Activated naive CD8-positive, alpha-beta T cell (primary cell): ENCODE measurements at regions not wholly inside any gene's neighbourhood (a gene's known extent, or its start where the extent isn't known, plus 50 kb on each side); places are given as distances from the start of the nearest gene placed in this dataset.

Experiments used
- H3K27ac Mint-ChIP-seq: one replicate; pipeline ENCODE4 v1.8.0; 2021; ENCODE audit warnings: mixed read lengths
- H3K27me3 Mint-ChIP-seq: one replicate; pipeline ENCODE4 v1.8.0; 2021; ENCODE audit warnings: mixed read lengths
- H3K36me3 Mint-ChIP-seq: one replicate; pipeline ENCODE4 v1.8.0; 2021; ENCODE audit warnings: mixed read lengths
- H3K4me1 Mint-ChIP-seq: one replicate; pipeline ENCODE4 v1.8.0; 2021; ENCODE audit warnings: low read depth, mixed read lengths
- H3K4me3 Mint-ChIP-seq: one replicate; pipeline ENCODE4 v1.8.0; 2021; ENCODE audit warnings: mild to moderate bottlenecking, mixed read lengths
- H3K9me3 Mint-ChIP-seq: one replicate; pipeline ENCODE4 v1.8.0; 2021; ENCODE audit warnings: low read depth, mixed read lengths

DNA sequence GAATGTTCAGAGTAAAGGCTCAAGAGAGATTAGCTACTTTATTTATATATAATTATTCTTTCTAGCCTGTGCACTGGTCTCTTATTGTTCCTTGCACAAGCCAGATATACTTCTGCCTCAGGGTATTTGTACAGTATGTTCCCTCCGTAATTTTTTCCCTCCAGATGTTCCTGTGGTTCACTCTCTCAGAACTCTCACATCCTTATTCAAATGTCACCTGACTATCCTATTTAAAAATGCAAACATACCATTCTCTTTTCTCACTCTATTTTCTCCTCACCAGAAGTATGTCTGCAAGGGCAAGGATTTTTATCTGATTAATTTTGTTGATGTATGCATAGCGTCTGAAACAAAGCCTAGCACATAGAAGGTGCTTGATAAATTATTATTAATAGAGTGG lies 64.0 kb upstream of the CERS6 start:
- no peaks in the 10 kb centered on the region for H3K4me1 Mint-ChIP-seq
- no peaks in the 10 kb centered on the region for H3K27me3 Mint-ChIP-seq
- H3K9me3 Mint-ChIP-seq: peaks cover 3% of the 10 kb centered on the region
- H3K27ac Mint-ChIP-seq: no peak overlapping the region
- H3K36me3 Mint-ChIP-seq: no peaks in the 10 kb centered on the region
- H3K4me3 Mint-ChIP-seq: no peak overlapping the region

DNA sequence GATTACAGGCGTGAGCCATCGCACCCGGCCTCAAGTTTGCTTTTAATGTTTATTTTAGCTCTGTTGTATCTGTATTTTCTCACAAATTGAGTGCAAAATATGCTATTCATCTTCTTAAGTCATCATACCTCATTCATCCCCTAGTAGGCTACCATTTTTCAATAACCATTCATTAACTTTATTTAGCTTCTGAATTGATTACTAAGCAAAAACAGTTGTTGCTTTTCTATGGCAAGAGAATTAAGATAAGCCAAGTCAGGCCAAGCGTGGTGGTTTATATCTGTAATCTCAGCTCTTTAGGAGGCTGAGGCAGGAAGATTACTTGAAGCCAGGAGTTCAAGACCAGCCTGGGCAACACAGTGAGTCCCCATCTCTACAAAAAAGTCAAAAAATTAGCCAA lies 63.3 kb upstream of the CERS6 start:
- H3K4me3 Mint-ChIP-seq: no peak overlapping the region
- H3K4me1 Mint-ChIP-seq: no peaks in the 10 kb centered on the region
- no peaks in the 10 kb centered on the region for H3K36me3 Mint-ChIP-seq
- H3K9me3 Mint-ChIP-seq: no peaks in the 10 kb centered on the region
- no peak overlapping the region for H3K27ac Mint-ChIP-seq
- no peaks in the 10 kb centered on the region for H3K27me3 Mint-ChIP-seq

DNA sequence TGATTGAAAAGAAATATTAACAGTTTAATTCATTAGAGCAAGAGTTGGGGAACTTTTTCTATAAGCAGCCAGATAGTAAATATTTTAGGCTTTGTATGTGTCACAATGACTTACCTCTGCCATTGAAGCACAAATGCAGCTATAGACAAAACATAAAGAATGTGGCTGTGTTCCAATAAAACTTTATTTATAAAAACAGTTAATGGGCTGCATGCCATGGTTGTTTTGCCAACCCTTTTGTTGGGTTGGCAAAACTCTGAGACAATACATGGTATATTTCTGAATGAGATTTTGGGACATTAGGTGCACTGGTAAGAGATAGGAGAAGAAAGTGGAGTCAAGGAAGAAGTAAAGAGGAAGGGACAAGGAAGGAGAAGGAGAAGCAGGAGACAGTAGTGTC lies 61.8 kb upstream of the CERS6 start:
- Mint-ChIP-seq H3K36me3 (no peaks in the 10 kb centered on the region), H3K4me3 (no peak overlapping the region), H3K9me3 (no peaks in the 10 kb centered on the region), H3K27ac (no peak overlapping the region), H3K4me1 (no peaks in the 10 kb centered on the region), H3K27me3 (no peaks in the 10 kb centered on the region)

DNA sequence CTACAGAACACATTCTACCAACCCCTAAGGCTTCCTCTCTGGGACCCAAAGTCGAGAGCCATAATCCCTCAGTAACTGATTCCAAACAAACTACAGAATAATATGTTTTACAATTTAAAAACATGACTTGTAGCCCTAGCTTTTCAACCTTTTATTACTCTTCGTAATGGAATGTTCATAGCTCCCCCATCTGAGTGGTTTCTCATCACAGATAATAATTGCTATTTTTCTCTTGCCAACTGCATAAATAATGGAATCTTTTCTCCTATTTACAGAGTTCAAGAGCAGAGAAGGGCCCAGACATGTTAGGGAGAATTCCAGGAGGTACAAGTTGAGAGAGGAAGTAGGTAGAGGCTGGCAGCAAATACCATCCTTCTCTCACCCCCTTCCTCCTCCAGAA lies 59.9 kb upstream of the CERS6 start:
- no peaks in the 10 kb centered on the region for H3K9me3 Mint-ChIP-seq
- no peak overlapping the region for H3K27ac Mint-ChIP-seq
- H3K4me3 Mint-ChIP-seq: no peak overlapping the region
- H3K4me1 Mint-ChIP-seq: no peaks in the 10 kb centered on the region
- H3K36me3 Mint-ChIP-seq: no peaks in the 10 kb centered on the region
- no peaks in the 10 kb centered on the region for H3K27me3 Mint-ChIP-seq

DNA sequence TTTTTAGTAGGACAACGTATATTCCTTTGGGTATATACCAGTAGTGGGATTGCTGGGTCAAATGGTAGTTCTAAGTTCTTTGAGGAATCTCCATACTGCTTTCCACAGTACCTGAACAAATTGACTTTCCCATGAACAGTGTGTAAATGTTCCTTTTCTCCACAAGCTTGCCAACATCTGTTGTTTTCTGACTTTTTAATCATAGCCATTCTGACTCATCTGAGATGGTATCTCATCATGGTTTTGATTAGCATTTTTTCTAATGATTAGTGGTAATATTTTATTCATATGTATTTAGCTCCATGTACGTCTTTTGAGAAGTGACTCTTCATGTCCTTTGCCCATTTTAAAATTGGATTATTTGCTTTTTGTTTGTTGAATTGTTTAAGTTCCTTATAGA lies 58.4 kb upstream of the CERS6 start:
- H3K36me3 Mint-ChIP-seq: no peaks in the 10 kb centered on the region

DNA sequence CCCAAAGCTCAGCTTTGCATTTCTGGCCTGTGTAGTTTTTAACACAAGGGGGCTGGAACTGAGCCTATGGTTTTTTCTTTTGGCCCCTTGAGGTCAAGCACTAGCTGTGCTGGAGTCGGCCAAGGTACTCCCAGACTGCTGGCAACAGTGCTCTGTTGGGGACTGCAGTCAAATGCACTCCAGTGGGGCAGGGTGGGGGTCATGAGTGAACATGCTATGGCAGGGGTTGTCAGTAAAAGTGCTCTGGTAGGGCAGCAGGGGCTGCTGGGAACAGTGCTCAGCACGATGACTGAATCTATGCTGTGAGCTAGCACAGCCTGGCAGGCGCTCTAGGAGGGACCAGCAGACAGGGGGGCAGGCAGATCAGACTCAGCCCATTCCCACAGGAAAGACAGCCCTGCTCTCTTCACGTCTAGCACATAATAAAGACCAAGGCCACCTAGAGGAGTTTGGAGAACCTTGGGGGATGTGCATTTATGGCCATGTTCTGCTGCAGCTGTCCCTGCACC lies 55.0 kb upstream of the CERS6 start:
- H3K36me3 Mint-ChIP-seq: no peaks in the 10 kb centered on the region
- H3K9me3 Mint-ChIP-seq: no peaks in the 10 kb centered on the region
- no peaks in the 10 kb centered on the region for H3K27me3 Mint-ChIP-seq
- H3K4me1 Mint-ChIP-seq: peaks cover 18% of the 10 kb centered on the region
- no peak overlapping the region for H3K4me3 Mint-ChIP-seq
- no peak overlapping the region for H3K27ac Mint-ChIP-seq

More for the DNA sequence above, 58.4 kb upstream of the CERS6 start:
- Mint-ChIP-seq H3K4me3 (no peak overlapping the region), H3K27me3 (no peaks in the 10 kb centered on the region), H3K27ac (no peak overlapping the region), H3K9me3 (no peaks in the 10 kb centered on the region), H3K4me1 (peaks cover 2% of the 10 kb centered on the region)

DNA sequence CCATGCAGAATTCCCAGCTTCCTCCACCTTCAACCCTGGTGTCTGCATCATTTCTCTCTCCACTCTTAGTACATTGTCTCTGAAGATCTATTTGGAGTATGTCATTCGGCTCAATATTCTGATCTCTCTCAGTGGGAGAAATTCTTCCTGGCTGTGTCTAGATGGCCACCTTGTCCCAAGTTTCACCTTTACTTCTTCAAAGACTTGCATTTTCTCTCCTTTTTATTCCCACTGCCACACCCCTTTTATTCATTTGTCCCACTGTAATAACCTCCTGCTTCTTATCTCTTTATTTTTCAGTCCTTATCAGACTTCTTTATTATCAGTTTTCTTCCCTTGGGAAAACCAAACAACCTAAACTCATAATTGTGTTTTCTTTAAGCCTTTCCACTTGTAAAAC lies 54.3 kb upstream of the CERS6 start:
- Mint-ChIP-seq H3K36me3 (no peaks in the 10 kb centered on the region), H3K4me3 (no peak overlapping the region), H3K4me1 (peaks cover 18% of the 10 kb centered on the region), H3K27me3 (no peaks in the 10 kb centered on the region), H3K9me3 (no peaks in the 10 kb centered on the region), H3K27ac (no peak overlapping the region)

DNA sequence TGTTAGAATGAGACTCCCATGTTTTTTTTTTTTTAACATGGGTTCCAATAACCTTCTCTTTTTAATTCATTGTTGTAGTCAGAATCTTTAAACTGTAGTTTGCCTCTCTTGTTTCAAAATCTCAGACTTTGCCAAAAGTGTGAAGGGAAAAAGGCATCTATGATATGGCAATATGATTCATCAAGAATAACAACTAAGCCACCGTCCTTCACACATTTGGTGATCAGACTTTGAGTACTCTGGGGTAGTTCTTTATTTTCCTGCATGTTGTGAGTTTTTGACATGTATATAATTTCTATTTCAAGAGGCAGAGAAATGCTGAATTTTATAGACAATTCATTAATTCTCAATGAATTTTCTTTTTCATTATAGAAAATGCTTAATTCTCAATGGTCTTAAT lies 53.5 kb upstream of the CERS6 start:
- H3K36me3 Mint-ChIP-seq: peaks cover under 1% of the 10 kb centered on the region
- peaks cover 18% of the 10 kb centered on the region for H3K4me1 Mint-ChIP-seq
- H3K27ac Mint-ChIP-seq: no peak overlapping the region
- H3K9me3 Mint-ChIP-seq: peaks cover 1% of the 10 kb centered on the region
- H3K27me3 Mint-ChIP-seq: no peaks in the 10 kb centered on the region
- H3K4me3 Mint-ChIP-seq: no peak overlapping the region

DNA sequence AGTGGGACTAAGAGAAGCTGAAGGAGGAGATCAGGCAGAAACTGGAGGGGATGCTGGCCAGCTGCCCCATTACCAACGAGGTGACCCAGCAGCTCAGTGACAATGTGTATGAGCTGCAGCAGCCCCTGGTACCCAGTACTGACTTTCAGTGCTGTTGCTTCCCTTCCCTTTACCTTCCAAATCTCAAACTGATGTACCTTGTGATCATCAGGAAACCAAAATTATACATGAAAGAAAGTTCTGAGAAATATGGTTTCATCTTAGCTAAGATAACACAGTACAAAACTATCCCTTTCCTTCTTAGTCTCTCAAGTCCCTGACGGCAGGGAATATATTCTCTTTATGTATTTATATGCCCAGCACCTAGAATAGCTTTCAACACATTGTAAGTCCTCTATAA lies 52.3 kb upstream of the CERS6 start:
- Mint-ChIP-seq H3K9me3 (peaks cover 4% of the 10 kb centered on the region), H3K4me3 (no peak overlapping the region), H3K36me3 (peaks cover 4% of the 10 kb centered on the region), H3K27me3 (no peaks in the 10 kb centered on the region), H3K4me1 (peaks cover 18% of the 10 kb centered on the region), H3K27ac (no peak overlapping the region)

DNA sequence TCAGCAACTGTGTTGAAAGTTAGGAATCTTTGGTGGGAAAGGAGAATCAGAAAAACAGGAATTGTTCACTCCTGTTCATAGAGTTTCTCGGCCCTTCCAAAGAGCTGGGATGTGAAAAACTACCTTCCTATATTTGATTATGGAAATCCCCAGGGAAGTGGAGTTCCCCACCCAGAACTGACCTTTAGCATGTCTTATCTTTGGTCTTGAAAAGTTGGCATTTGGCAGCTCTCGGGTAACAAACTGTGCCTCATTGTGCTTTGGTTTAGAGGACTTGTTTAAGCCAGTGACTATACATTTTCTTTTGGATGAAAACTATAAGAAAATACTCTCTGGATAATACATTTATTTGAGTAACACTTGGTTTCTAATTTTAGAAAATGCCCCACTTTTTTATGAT lies 51.3 kb upstream of the CERS6 start:
- no peak overlapping the region for H3K27ac Mint-ChIP-seq
- H3K27me3 Mint-ChIP-seq: no peaks in the 10 kb centered on the region
- peaks cover 4% of the 10 kb centered on the region for H3K36me3 Mint-ChIP-seq
- H3K4me3 Mint-ChIP-seq: no peak overlapping the region
- H3K9me3 Mint-ChIP-seq: peaks cover 4% of the 10 kb centered on the region
- peaks cover 18% of the 10 kb centered on the region for H3K4me1 Mint-ChIP-seq
